ENCODE measurements at regions not wholly inside any gene's neighbourhood (a gene's known extent, or its start where the extent isn't known, plus 50 kb on each side); places are given as distances from the start of the nearest gene placed in this dataset.

GRCh38 chr1:229857585-229857984 is 209.5 kb upstream of the GALNT2 start:
- no peak for ATAC-seq
- 78% methylated on average over 4 of the region's 4 CpGs for WGBS (ENCODE audit: missing lambda C conversion rate)
- no peaks in the 10 kb centered on the region for H3K9me3 ChIP-seq
- H3K4me1 ChIP-seq = no peaks in the 10 kb centered on the region
- TF ChIP-seq HOXB5 (CRISPR knock-in tag; IDR thresholded peaks at IDR 0.05) (no peak), E2F6 (IDR thresholded peaks at IDR 0.05; ENCODE audit: borderline replicate concordance, low read depth) (no peak), CHD2 (IDR thresholded peaks at IDR 0.05; ENCODE audit: low read length, partially characterized antibody) (no peak), CHD4 (IDR thresholded peaks at IDR 0.05; ENCODE audit: borderline replicate concordance) (no peak), ATOH8 (CRISPR knock-in tag; IDR thresholded peaks at IDR 0.05; ENCODE audit: low read depth) (no peak), ZNF302 (CRISPR knock-in tag; IDR thresholded peaks at IDR 0.05) (no peak), MAZ (IDR thresholded peaks at IDR 0.05; ENCODE audit: borderline replicate concordance, low read depth, low read length) (no peak)
- no peak overlapping the region for H3K27ac ChIP-seq
- ChIA-PET CTCF (interaction anchor here (0.8 to 1.1 kb wide), 2 partner anchors 8 to 328 kb away, joined by 3 to 4 read pairs; no protein-coding TSS in a partner anchor), POLR2A (no interaction called here)
- H3K4me3 ChIP-seq = no peak overlapping the region
- no peak for DNase-seq (ENCODE audit: low read depth in 1 of 2, low spot score in 1 of 2)
- H3K4me2 ChIP-seq = no peak overlapping the region
- no peak for FAIRE-seq

- CTCF ChIA-PET = interaction anchor here (3.9 kb wide), 1 partner anchor 9 kb away, joined by 28 read pairs; no protein-coding TSS in a partner anchor
- FAIRE-seq = no peak
Measured at GRCh38 chr1:229859026-229859425, 208.0 kb upstream of the GALNT2 start.

GRCh38 chr1:229860926-229861325 is 206.1 kb upstream of the GALNT2 start:
- ATAC-seq = no peak
- 70% methylated on average over 6 of the region's 6 CpGs for WGBS (ENCODE audit: missing lambda C conversion rate)
- no peaks in the 10 kb centered on the region for H3K9me3 ChIP-seq
- no peak overlapping the region for H3K27ac ChIP-seq
- ChIA-PET CTCF (interaction anchor here (0.6 to 3.9 kb wide), 3 partner anchors 11 to 549 kb away, joined by 4 to 28 read pairs (median 6); no protein-coding TSS in a partner anchor), POLR2A (no interaction called here)
- FAIRE-seq = no peak
- H3K4me1 ChIP-seq = no peaks in the 10 kb centered on the region
- H3K4me3 ChIP-seq = no peak overlapping the region
- DNase-seq (ENCODE audit: low read depth in 1 of 2, low spot score in 1 of 2) = no peak
- no peak overlapping the region for H3K4me2 ChIP-seq
- TF ChIP-seq ZSCAN20 (CRISPR knock-in tag; IDR thresholded peaks at IDR 0.05) (no peak), CHD4 (IDR thresholded peaks at IDR 0.05; ENCODE audit: borderline replicate concordance) (no peak), ZC3H11A (IDR thresholded peaks at IDR 0.05) (no peak), JUNB (IDR thresholded peaks at IDR 0.05) (no peak)

More at GRCh38 chr1:229859026-229859425, 208.0 kb upstream of the GALNT2 start:
- TF ChIP-seq FOXS1 (CRISPR knock-in tag; IDR thresholded peaks at IDR 0.05) (no peak), CBX8 (IDR thresholded peaks at IDR 0.05) (no peak)
- 53% methylated on average over 5 of the region's 5 CpGs for WGBS (ENCODE audit: missing lambda C conversion rate)
- DNase-seq (ENCODE audit: low read depth in 1 of 2, low spot score in 1 of 2) = no peak
- Histone ChIP-seq H3K4me2 (no peak overlapping the region), H3K4me1 (no peaks in the 10 kb centered on the region), H3K27ac (no peak overlapping the region), H3K9me3 (no peaks in the 10 kb centered on the region), H3K4me3 (no peak overlapping the region)
- POLR2A ChIA-PET = no interaction called here
- no peak for ATAC-seq

- ChIA-PET CTCF (interaction anchor here (3.9 kb wide), 1 partner anchor 12 kb away, joined by 28 read pairs; no protein-coding TSS in a partner anchor), POLR2A (no interaction called here)
- no peak for DNase-seq (ENCODE audit: low read depth in 1 of 2, low spot score in 1 of 2)
- H3K27ac ChIP-seq = no peak overlapping the region
- 69% methylated on average over 15 of the region's 15 CpGs for WGBS (ENCODE audit: missing lambda C conversion rate)
- no peak for TF ChIP-seq JUN (IDR thresholded peaks at IDR 0.05)
- no peak for TF ChIP-seq NR3C1 (IDR thresholded peaks at IDR 0.05)
- H3K4me3 ChIP-seq = no peak overlapping the region
- H3K4me1 ChIP-seq = no peaks in the 10 kb centered on the region
- no peak overlapping the region for H3K4me2 ChIP-seq
- no peaks in the 10 kb centered on the region for H3K9me3 ChIP-seq
- no peak for ATAC-seq
- no peak for FAIRE-seq
Measured at GRCh38 chr1:229862017-229862774, 204.8 kb upstream of the GALNT2 start.
